Retinal pigment epithelial cell (primary cell): ENCODE measurements at regions not wholly inside any gene's neighbourhood (a gene's known extent, or its start where the extent isn't known, plus 50 kb on each side); places are given as distances from the start of the nearest gene placed in this dataset.

Experiments
- DNase-seq: peaks from one replicate; pipeline ENCODE4 v3.0.0-alpha.2; 2010; ENCODE audit warnings: low read depth
- H3K4me3 ChIP-seq: 2 replicates; pipeline ENCODE4 v1.5.1; 2011; ENCODE audit warnings: mild to moderate bottlenecking, low read length, control low read depth, moderate library complexity
- TF ChIP-seq, protein P1 (sequence below): conservative IDR thresholded peaks from 2 replicates; pipeline ENCODE4 v1.5.1; 2011; ENCODE audit warnings: low read depth, low read length, control low read depth, inconsistent platforms

DNA sequence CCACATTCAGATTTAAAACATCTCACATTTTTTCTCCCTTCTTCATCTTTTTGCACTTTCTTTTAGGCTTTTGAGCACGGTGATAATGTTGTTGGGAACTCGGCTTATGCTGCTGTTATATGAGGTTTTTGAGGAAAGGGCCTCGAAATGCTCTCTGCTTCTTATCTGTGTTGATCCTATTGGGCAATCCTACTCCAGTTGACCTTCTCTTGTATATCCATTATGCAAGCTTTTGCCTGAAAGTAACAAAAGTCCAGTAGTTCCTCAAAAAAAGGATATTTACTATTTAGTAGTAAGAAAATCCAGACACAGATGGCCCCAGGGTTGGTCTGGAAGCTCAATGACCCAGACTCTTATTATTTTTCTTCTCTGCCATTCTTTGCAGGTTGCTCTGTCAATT is 57.7 kb upstream of the SPANXB1 start:
- TF ChIP-seq, protein P1, sequence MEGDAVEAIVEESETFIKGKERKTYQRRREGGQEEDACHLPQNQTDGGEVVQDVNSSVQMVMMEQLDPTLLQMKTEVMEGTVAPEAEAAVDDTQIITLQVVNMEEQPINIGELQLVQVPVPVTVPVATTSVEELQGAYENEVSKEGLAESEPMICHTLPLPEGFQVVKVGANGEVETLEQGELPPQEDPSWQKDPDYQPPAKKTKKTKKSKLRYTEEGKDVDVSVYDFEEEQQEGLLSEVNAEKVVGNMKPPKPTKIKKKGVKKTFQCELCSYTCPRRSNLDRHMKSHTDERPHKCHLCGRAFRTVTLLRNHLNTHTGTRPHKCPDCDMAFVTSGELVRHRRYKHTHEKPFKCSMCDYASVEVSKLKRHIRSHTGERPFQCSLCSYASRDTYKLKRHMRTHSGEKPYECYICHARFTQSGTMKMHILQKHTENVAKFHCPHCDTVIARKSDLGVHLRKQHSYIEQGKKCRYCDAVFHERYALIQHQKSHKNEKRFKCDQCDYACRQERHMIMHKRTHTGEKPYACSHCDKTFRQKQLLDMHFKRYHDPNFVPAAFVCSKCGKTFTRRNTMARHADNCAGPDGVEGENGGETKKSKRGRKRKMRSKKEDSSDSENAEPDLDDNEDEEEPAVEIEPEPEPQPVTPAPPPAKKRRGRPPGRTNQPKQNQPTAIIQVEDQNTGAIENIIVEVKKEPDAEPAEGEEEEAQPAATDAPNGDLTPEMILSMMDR = no peak
- no peak overlapping the region for H3K4me3 ChIP-seq
- DNase-seq = no peak

DNA sequence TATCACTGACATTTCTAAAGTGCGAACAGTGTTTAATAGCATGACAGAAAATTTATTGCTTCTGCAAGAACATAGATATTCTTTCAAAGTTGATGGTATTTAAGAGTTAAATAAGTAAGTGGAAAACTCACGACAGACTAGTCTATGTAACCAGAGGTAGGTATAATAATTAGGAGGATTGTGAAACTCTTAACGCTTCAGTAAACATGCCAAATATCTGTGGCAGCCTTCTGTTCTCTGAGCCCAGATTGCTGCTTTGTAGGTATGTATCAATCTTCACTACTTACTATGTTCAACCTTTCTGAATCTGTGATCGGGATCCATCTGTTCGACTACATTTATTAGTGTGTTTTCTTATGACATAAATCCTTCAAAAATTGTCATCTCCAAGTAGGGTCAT is 53.6 kb upstream of the SPANXB1 start:
- no peak for DNase-seq
- no peak overlapping the region for H3K4me3 ChIP-seq
- TF ChIP-seq, protein P1 = no peak

DNA sequence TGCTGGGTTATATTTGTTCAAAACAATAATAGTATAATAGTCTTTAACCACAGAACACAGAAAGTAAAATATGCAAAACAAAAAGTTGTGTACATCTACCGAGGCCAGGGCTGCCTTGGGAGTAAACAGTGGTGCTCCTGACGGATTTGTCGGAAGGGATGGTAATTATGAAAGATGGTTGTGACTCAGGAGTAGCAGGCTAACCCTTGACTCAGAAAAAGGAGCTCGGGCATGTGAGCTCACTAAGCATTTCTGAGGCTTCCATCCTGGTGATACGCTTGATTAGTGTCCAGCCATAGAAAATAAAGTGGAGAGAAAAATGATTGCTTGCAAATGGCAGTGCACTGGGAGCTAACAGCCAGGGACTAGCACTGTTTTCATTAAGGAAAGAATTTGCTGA is 53.2 kb upstream of the SPANXB1 start:
- TF ChIP-seq, protein P1 = no peak
- no peak overlapping the region for H3K4me3 ChIP-seq
- DNase-seq = no peak
